Activated CD4-positive, alpha-beta memory T cell treated with anti-CD3 and anti-CD28 coated beads, Interleukin-2, amount 10 ng/mL, durations not matched to agents 7 days and 5 days (primary cell): ENCODE measurements at regions not wholly inside any gene's neighbourhood (a gene's known extent, or its start where the extent isn't known, plus 50 kb on each side); places are given as distances from the start of the nearest gene placed in this dataset.
"Not testable (repeated sequence)": the region's sequence is repeated elsewhere in the genome, so short reads cannot be mapped to it uniquely, and the experiment has no call there.

Experiments
- CTCF ChIA-PET: fragments of 350-600 bp; sonication (Branson Sonifier 250); formaldehyde crosslinking; loops from one replicate; lab custom pipeline; 2021; ENCODE audit warnings: antibody characterized with exemption, inconsistent platforms; lab: Charles Lee
- POLR2A ChIA-PET: fragments of 350-600 bp; sonication (Branson Sonifier 250); formaldehyde crosslinking; loops from one replicate; lab custom pipeline; 2021; ENCODE audit warnings: antibody characterized with exemption; lab: Charles Lee
- DNase-seq: peaks from one replicate; pipeline ENCODE4 v3.0.0-alpha.2; 2020
- H3K27ac Mint-ChIP-seq: one replicate; pipeline ENCODE4 v1.8.0; 2021; ENCODE audit warnings: mild to moderate bottlenecking, mixed read lengths
- H3K27me3 Mint-ChIP-seq: one replicate; pipeline ENCODE4 v1.8.0; 2021; ENCODE audit warnings: mixed read lengths
- H3K36me3 Mint-ChIP-seq: one replicate; pipeline ENCODE4 v1.8.0; 2021; ENCODE audit warnings: low read depth, mixed read lengths
- H3K4me1 Mint-ChIP-seq: one replicate; pipeline ENCODE4 v1.8.0; 2021; ENCODE audit warnings: mixed read lengths
- H3K4me3 Mint-ChIP-seq: one replicate; pipeline ENCODE4 v1.8.0; 2021; ENCODE audit warnings: mild to moderate bottlenecking, mixed read lengths
- H3K9me3 Mint-ChIP-seq: one replicate; pipeline ENCODE4 v1.8.0; 2021; ENCODE audit warnings: mixed read lengths

DNA sequence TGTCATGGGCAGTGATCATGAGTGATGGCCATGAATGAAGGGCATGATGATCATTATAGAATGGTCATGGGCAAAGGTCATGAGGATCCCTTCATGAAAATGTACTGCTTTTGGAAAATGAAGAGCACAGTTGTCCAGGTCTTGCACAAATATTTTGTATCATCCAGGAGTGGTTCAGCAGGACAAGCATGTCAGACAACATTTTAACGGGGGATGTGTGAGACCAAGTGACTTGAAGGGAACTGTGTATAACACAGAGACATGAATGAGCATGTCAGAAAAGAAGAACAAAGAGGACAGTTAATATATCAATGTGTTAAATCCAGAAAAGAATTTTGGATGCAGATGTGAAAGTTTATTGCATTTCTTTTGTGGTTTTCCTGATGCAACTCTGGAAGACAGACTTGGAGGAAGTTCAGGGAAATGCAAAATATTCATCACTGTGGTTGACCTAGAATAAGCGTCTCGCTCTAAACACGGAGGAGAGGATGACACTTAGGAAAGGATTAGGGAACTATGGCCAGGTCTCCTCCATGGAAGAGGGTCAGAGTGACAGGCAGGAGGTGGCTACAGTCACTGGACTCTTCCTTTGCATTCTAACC is 116.1 kb upstream of the IRX4 start:
- Mint-ChIP-seq H3K9me3 (peaks cover 8% of the 10 kb centered on the region), H3K4me3 (no peak overlapping the region), H3K4me1 (peaks cover 4% of the 10 kb centered on the region), H3K36me3 (no peaks in the 10 kb centered on the region), H3K27me3 (no peaks in the 10 kb centered on the region), H3K27ac (no peak overlapping the region)
- DNase-seq = no peak
- CTCF ChIA-PET = no interaction called here
- POLR2A ChIA-PET = no interaction called here

DNA sequence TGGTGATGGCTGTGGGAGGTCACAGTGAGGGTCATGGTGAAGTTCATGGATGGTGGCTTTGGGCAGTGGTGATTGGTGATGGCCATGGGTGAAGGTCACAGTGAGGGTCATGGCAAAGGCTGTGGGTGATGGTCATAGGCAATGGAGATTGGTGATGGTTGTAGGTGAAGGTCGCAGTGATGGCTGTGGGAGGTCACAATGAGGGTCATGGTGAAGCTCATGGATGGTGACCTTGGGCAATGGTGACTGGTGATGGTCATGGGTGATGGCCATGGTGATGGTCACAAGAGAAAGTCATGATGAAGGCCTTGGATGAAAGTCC is 115.6 kb upstream of the IRX4 start:
- DNase-seq = no peak
- Mint-ChIP-seq H3K4me3 (no peak overlapping the region), H3K4me1 (peaks cover 4% of the 10 kb centered on the region), H3K36me3 (no peaks in the 10 kb centered on the region), H3K27me3 (no peaks in the 10 kb centered on the region), H3K9me3 (peaks cover 11% of the 10 kb centered on the region), H3K27ac (no peak overlapping the region)
- ChIA-PET CTCF (no interaction called here), POLR2A (no interaction called here)

DNA sequence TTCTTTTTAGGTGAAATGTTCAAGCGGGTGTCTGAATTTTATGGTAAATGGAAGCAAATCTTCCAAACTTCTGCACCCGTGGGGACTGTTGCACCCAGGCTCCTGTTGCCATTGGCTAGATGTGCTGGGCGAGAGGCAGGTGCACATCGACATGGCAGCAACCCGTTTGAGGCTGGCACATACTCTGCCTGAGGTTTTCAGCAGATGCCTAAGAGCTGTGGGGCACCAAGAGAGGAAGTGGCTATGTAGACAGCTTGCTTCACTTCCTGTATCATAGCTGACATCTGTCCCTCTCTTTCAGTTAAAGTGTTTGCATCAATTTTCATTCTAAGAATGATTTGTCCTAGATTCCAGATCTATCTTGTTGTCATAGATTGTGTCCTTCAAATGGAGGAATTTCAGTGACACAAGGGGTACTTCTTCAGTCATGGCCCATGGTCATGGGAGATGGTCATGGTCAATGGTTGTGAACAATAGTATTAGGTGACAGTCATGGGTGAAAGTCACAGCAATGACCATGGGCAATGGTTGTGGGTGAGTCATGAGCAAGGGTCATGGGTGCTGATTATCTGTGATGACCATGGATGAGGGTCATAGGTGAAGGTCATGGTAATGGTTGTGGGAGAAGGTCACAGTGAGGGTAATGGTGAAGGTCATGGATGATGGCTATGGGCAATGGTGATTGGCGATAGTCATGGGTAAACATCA is 115.1 kb upstream of the IRX4 start:
- no peaks in the 10 kb centered on the region for H3K36me3 Mint-ChIP-seq
- H3K27me3 Mint-ChIP-seq = peaks cover under 1% of the 10 kb centered on the region
- POLR2A ChIA-PET = no interaction called here
- no peak for DNase-seq
- no peak overlapping the region for H3K27ac Mint-ChIP-seq
- H3K4me3 Mint-ChIP-seq = no peak overlapping the region
- CTCF ChIA-PET = no interaction called here
- peaks cover 4% of the 10 kb centered on the region for H3K4me1 Mint-ChIP-seq
- peaks cover 11% of the 10 kb centered on the region for H3K9me3 Mint-ChIP-seq

DNA sequence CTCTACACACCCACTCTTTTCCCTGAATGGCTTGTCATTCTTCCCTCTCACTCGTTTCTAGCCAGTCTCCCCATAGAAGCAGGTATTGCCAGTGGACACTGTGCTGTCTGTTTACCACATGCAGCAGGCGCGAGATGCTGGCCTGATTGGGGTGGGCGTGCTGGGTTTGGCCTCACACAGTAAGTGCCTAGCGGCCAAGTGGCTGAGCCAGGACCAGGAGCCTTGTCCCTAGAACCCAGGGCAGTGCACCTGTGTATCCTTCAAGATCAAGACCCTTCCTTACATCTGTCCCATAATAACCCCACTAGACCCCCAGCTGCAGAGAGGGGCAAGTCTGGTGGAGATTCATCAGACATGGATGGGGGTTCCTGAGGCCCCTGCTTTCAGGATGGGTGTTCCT is 112.8 kb upstream of the IRX4 start:
- CTCF ChIA-PET = no interaction called here
- Mint-ChIP-seq H3K27ac (no peak overlapping the region), H3K36me3 (no peaks in the 10 kb centered on the region), H3K4me1 (peaks cover 4% of the 10 kb centered on the region), H3K27me3 (peaks cover 3% of the 10 kb centered on the region), H3K4me3 (no peak overlapping the region), H3K9me3 (peaks cover 11% of the 10 kb centered on the region)
- POLR2A ChIA-PET = no interaction called here
- no peak for DNase-seq

DNA sequence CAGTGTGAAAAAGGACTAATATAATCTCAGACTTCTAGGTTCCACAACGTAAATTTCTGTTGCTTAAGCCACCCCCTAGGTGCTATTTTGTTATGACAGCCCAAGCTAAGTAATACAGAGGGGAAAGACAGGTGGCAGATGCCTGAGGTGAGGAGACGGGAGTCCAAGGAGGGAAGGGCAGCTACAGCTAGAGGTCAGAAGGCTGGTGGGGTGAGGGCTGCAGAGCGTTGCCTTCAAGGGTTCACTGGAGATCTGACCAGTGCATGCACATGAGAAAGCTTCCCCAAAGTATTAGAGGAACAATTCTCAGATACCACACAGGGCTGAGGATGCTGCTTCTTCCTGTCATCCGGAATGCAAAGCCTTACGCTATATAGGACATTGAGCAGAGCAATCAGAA is 104.7 kb upstream of the IRX4 start:
- ChIA-PET POLR2A (no interaction called here), CTCF (no interaction called here)
- DNase-seq = no peak
- Mint-ChIP-seq H3K36me3 (no peaks in the 10 kb centered on the region), H3K27ac (no peak overlapping the region), H3K4me1 (no peaks in the 10 kb centered on the region), H3K9me3 (no peaks in the 10 kb centered on the region), H3K27me3 (peaks cover 3% of the 10 kb centered on the region), H3K4me3 (no peak overlapping the region)

DNA sequence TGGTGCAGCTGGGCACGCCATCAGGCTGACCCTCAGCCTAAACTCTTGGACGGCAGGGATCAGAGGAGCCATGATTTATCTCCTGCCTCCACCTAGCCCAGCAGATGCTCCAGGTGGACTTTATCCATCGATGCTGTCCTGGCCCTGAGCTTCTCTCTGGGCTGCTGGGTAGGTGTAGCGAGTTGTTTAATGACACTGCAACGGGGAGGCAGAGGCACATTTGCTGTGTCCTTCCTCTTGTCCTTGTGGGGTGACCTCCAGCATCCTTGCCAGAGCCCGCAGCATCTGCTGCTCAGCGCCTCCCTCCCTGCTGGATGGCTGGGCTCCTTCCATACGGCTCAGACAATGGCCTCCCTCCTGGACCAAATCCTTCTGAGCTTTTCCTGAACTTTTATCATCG is 103.1 kb upstream of the IRX4 start:
- Mint-ChIP-seq H3K36me3 (no peaks in the 10 kb centered on the region), H3K27ac (no peak overlapping the region), H3K4me3 (no peak overlapping the region), H3K27me3 (peaks cover 3% of the 10 kb centered on the region), H3K9me3 (no peaks in the 10 kb centered on the region), H3K4me1 (no peaks in the 10 kb centered on the region)
- no peak for DNase-seq
- ChIA-PET CTCF (no interaction called here), POLR2A (no interaction called here)

DNA sequence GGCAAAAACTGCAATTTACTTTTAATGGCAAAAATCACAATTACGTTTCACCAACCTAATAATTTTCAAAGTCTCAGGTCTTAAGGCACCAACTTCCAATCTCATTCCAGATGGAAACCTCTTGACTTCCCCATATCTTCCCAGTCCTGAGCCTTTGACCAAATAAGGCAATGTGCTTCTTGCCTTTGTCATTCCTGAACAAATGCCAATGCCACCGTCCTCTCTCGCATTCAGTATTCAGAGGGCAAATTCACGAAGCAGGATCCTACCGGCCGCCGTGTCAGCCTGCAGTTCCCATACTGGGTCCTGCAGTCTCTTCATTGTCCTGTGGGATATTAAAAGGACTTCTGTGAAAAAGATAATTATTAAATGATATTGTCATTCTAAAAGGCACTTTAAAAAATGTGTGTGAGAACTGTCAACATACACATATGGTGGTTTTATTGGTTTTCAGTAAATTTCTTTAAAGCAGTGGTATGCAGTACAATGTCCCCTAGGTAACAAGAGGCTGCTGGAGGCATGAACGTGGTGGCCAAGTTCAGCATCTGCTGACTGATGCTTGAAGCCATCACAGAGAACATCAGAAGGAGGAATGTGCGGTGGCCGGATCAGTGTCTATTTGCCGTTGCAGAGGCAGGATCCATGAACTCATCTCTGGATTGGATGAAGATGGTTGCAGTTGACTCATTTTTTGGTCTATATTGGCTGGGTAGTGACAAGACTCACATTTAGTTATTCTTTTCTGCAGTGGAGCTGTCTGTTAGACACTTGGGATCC is 101.4 kb upstream of the IRX4 start:
- DNase-seq = no peak
- H3K27me3 Mint-ChIP-seq = peaks cover 4% of the 10 kb centered on the region
- H3K4me1 Mint-ChIP-seq = no peaks in the 10 kb centered on the region
- POLR2A ChIA-PET = no interaction called here
- H3K27ac Mint-ChIP-seq = no peak overlapping the region
- CTCF ChIA-PET = no interaction called here
- no peak overlapping the region for H3K4me3 Mint-ChIP-seq
- no peaks in the 10 kb centered on the region for H3K9me3 Mint-ChIP-seq
- H3K36me3 Mint-ChIP-seq = no peaks in the 10 kb centered on the region

DNA sequence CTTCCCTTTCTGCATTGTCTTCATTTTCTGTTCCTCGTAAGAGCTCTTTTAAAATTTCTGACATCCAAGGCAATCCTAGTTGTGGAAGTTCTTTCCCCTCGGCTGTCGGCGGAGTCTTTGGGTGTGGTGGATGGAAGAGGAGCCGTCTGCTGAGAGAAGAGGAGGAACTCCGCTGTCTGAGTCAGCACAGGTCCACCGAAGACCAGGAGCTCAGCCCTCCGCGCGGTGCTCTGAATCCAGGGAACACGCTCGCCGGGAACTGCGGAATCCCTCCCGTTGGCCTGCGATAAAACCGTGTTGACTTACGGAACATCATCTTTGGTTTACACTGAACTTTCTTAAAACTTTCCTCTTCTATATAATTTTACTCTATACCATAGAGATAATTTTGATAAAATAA is 100.7 kb upstream of the IRX4 start:
- Mint-ChIP-seq H3K9me3 (no peaks in the 10 kb centered on the region), H3K4me1 (no peaks in the 10 kb centered on the region), H3K36me3 (no peaks in the 10 kb centered on the region), H3K4me3 (no peak overlapping the region), H3K27ac (no peak overlapping the region), H3K27me3 (peaks cover 2% of the 10 kb centered on the region)
- ChIA-PET POLR2A (no interaction called here), CTCF (no interaction called here)
- no peak for DNase-seq

DNA sequence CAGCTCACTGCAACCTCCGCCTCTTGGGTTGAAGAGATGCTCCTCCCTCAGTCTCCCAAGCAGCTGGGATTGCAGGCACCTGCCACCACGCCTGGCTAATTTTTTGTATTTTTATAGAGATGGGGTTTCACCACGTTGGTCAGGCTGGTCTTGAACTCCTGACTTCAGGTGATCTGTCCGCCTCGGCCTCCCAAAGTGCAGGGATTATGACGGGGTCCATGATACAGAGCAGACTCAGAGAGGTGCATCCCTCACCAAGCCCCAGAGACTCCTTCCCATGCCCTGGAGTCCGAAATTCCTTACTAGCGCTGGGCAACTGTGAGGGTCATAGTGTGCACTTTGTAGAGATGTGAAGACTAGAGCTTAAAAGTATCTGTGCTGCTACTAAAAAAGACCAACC is 99.8 kb upstream of the IRX4 start:
- H3K27me3 Mint-ChIP-seq, POLR2A ChIA-PET, H3K4me1 Mint-ChIP-seq, CTCF ChIA-PET, H3K4me3 Mint-ChIP-seq, H3K27ac Mint-ChIP-seq, H3K36me3 Mint-ChIP-seq, H3K9me3 Mint-ChIP-seq, DNase-seq: not testable (repeated sequence)

DNA sequence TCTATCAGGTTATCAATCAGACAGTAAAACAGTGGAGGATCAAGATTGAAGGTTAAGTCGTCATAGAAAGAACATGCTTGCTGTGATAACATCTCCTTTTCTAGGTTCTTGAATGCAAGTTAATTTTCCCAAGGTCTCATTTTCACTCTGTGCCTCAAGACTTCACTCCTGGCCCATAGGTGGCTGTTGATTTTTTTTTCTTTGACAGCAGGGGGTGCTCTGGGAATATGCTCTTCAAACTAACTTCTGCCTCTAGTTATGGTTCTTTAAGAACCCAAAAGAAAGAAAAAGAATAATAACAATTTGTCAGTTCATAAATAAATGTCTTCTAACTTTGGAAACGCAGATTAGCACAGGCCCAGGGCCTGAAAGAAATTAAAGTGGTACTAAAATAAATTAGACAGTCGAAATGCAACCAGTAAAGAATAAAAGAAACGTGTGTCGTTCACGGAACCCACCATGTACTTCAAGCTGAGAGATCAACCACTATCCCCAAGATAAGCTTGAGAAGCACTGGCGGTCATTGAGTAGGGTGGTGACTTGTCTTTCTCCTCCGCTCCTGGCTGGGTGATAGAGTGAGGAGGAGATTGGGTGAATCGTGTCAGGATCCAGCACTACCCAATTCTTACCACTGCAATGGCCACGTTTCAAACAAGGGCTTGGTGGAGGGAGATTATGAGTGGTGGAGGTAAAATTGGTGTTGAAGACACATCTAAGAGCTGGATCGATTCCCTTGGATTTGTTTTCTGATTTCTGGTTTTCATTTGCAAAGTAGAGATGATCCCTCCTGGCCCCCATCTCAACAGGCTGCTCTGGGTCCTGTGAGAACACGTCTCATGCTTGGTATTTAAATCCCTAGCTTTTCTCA is 93.4 kb upstream of the IRX4 start:
- Mint-ChIP-seq H3K4me3 (no peak overlapping the region), H3K36me3 (no peaks in the 10 kb centered on the region), H3K9me3 (no peaks in the 10 kb centered on the region), H3K27ac (no peak overlapping the region), H3K4me1 (no peaks in the 10 kb centered on the region), H3K27me3 (peaks cover 7% of the 10 kb centered on the region)
- CTCF ChIA-PET = no interaction called here
- POLR2A ChIA-PET = no interaction called here
- no peak for DNase-seq

DNA sequence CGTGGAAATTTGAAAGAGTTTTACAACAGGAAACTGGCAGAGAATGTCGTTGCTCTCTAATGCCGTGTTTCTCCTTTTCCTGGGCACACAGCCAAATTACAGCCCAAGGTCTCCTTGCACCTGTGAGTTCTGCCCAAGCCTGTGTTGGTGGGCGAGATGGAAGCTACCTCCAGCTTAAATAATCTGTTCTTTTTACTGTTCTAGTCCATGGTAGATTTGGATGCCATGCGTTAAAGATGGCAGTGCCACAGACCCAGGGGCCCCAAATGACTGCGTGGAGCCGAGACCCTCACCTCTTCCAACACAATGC is 92.6 kb upstream of the IRX4 start:
- Mint-ChIP-seq H3K36me3 (no peaks in the 10 kb centered on the region), H3K27me3 (peaks cover 7% of the 10 kb centered on the region), H3K9me3 (no peaks in the 10 kb centered on the region), H3K4me3 (no peak overlapping the region), H3K4me1 (no peaks in the 10 kb centered on the region), H3K27ac (no peak overlapping the region)
- CTCF ChIA-PET = no interaction called here
- POLR2A ChIA-PET = no interaction called here
- DNase-seq = no peak

DNA sequence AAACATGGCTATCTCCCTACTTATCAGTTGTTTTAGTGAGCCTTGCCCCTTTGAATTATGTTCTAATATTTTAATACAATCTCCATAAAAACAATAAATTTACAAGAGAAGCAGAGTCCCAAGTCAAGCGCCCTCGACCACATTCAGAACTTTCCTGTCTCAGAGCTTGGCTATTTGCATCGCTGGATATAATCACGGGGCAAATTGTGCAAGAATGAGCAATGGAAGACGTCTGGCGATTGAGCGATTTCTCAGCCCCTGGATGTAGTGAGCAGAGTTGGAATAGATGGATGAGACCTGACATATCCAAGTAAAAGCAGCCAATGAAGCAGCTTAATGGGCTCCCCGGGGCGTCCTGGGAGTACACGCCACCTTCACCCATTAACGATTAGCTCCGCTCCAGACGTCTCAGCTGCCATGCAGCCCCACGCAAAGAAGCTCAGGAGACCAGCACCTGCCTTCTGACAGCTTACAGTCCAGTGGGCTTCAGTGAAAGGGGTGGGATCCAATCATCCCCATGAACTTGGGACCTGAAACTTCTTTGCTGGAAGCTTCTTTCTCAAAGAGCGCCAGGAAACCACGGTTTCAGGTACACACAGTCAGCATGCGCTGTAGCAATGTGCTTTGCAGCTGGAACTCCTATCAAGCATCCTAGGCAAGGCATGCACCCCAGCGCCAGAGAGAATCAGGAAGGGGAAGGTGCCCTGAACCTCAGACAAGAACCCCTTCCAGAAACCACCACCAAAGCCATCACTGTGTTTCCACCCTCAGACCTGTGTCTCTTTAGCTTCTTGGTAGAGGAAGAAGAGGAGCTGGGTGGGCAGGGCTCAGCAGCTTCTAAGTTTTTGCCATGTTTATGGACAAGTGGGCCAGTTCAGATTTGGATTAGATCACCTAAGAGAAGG is 92.0 kb upstream of the IRX4 start:
- no peaks in the 10 kb centered on the region for H3K9me3 Mint-ChIP-seq
- ChIA-PET CTCF (no interaction called here), POLR2A (no interaction called here)

More for the DNA sequence above, 92.0 kb upstream of the IRX4 start:
- DNase-seq = no peak
- H3K27me3 Mint-ChIP-seq = peaks cover 7% of the 10 kb centered on the region
- H3K4me1 Mint-ChIP-seq = no peaks in the 10 kb centered on the region
- H3K4me3 Mint-ChIP-seq = no peak overlapping the region
- no peak overlapping the region for H3K27ac Mint-ChIP-seq
- no peaks in the 10 kb centered on the region for H3K36me3 Mint-ChIP-seq
